HG03457 (cell line): ENCODE measurements at regions not wholly inside any gene's neighbourhood (a gene's known extent, or its start where the extent isn't known, plus 50 kb on each side); places are given as distances from the start of the nearest gene placed in this dataset.

ENCODE experiments used
- ATAC-seq: cut with Tn5 transposase; IDR thresholded peaks from one replicate; pipeline ENCODE4 v1.9.1; 2021; ENCODE audit warnings: moderate number of reproducible peaks; ENCODE audit not compliant: unreplicated experiment

DNA sequence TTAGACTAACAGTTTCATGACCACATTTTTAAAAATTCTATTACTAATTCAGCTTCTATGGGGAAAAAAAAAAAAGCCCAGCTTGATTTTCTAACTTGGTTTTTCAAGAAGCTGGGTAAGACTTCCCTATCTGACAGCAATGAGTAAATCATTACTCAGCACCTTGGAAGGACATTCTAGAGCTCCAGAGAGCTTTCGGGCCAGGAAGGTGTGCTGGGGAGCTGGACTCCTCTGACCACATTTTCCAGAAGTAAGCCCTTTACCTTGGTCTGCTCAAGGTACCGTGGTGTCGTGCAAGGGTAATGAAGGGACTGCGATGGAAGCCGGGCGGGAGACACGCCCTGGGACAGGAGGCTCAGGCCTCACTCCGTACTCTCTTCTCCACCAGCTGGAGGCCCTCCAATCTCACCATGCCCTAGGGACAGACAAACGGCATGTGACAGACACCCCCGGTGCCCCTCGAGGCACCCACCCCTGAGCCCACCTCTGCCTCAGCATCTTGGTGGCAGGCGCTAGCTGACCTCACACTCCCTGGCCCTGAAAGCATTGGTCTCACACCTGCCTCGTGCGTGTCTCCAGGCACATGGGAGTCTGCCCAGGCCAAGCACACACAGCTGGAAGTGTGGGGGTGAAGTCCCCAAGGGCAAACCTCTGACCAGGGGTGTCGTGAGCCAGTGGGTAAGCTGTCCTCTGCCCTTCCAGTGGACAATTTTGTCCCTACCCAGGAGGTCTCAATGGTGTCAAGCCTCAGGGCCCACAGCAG lies 152.1 kb downstream of the OAT start:
- no peak for ATAC-seq

DNA sequence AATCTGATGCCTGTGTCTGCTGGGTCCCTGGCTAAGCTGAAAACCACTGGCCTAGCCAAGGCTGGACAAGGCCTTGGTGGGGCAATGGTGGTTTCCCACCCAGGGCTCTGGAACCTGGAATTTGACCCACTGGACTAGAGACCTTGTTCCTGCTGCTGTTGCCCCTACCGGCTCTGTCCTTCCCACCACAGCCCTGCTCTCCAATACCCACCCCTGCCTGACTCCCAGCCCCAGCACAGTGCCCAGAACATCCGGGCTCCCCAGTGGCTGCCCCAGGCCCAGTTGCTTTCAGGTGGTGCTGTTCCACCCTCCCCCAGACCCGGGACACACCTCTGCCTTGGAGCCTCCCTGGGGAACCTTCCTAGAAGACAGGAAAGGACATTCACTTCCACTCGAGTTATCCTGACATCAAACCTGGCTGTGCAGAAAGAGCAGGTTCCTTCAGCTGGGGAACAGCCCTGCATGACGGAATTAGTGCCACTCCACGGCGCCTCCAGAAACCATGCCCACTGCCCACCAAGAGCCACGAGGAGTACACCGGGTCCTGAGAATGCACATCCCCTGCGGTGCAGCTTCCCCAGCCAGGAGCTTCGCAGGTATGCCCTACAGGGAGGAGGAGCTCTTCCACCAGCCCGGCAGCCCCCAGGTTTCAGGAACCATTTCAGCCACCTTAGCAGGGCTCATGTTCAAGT lies 152.8 kb downstream of the OAT start:
- no peak for ATAC-seq

DNA sequence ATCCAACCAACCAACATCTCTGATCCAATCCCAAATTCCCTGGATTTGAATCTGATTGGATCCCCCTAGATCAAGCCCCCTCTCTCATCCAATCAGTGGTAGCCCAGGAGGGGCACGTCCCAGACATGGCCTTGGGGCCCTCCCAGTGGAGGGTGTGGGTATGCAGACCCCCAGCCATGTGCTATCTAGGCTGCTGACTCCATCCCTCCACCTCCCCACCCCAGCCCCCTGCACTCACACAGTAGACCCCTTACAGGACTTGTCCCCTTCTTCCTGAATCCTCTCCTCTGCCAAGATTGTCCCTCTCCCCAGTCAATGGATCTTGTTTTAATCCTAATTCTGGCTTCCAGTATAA lies 153.4 kb downstream of the OAT start:
- no peak for ATAC-seq

DNA sequence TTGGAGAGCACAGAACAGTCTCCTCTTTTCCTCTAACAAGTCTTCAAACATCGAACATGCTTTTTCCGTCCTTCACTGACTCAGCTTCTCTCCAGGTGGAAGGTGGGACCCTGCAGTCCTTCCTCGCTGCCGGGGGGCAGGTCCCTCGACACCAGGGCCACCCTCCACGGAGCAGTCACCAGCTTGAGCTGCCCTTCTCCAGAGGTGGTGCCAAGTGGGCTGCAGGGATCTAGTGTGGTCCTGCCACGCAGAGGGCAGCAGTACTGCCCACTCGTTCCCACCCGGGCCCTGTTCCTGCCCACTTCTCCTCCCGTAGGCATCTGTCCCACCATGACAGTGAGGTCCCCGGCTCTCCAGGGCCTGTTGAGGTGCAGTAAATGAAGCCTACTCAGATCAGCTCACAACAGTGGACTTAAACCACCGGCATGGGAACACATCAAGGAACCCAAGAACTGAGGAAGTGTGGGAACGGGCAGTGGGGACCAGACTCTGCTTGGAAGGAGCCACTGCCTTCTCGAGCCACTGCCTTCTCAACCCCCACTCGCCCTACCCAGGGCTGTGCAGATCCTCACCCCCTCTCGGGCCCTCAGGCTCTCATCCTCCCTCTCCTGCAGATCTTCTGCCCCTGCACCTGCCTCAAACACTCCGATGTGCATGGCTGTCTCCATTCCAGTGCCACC lies 153.9 kb downstream of the OAT start:
- no peak for ATAC-seq

DNA sequence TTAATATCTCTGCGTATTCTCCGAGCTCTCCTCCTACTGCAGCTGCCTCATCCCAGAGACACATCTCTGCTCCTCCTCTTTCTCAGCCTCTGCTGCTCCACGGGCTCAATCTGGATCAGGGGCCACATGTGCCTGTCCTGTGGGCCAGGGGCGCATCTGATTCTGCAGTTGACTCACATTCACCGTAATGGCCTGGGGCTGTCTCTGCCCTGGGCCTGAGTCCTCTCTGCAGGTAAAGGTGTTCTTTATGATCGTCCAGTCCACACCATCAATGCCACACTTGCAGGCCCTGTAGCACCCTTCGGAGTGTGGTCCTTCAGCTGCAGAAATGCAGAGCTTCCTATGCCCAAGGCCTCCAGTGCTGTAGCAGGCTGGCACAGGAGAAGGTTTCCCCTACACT lies 154.5 kb downstream of the OAT start:
- no peak for ATAC-seq

DNA sequence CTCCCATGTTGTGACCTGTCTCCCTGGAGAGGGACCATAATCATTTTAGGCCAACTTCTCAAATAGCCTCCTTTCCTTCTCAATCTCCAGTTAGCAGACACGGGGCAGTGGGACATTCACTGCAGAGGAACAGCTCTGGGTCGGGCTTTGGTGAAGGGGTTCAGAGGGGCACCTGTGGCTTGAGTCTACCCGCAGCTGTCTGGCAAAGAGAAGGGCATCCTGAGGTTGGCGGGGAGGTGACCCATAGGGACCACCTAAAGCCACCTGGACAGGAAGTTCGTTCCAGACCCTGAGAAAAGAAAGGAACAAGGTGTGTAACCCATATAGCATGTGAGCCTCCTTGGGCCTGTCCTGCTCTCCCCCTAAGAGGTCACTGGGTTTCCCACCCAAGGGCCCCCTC lies 155.0 kb downstream of the OAT start:
- ATAC-seq, result no peak

DNA sequence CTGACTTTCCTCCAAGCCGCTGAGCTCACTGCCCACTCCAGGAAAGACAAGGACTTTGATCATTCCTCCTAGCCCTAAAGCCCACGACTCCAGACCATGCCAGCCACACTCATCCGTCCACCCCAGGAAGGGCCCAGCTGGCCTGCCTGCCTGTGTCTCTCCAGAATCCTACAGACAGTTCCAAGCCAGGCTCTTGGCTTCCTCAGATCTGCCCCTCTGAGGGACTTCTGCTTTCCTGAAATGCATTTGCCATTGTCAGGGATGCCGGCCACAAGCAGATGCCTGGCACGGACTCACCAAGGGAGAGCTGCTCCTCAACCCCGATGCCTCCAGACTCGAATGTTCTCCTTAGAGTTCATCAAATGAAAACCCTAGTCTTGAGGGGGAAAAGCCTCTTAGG lies 155.8 kb downstream of the OAT start:
- ATAC-seq, result no peak

DNA sequence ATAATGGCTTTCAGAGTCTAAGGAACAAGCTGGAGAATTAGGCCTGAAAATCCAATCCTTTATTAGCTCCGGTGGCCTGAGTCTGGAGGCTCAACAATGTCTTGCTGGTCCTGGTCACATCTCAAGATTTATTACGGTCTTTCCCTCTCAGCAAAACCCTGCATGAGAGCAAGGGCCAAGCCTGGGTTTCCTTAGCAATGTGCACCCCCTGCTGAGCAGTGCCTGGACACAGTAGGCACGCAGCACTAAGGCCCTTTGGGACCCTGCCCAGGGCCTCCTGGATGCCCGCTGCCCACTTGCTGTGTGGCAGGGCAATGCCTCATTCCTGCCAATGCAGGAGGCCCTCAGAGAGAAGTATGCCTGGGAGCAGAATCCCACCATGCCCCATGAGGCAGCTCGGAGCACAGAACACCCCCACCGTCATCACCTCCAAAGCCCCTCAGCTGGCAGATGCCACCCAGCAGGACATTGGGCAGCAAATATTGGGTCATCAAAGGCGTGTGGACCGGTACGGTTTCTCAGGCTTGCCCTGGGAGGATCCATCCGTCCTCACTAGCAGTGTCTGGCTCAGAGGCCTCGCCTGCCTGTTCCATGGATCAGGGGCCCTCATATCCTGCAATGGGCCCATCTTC lies 156.4 kb downstream of the OAT start:
- no peak for ATAC-seq

DNA sequence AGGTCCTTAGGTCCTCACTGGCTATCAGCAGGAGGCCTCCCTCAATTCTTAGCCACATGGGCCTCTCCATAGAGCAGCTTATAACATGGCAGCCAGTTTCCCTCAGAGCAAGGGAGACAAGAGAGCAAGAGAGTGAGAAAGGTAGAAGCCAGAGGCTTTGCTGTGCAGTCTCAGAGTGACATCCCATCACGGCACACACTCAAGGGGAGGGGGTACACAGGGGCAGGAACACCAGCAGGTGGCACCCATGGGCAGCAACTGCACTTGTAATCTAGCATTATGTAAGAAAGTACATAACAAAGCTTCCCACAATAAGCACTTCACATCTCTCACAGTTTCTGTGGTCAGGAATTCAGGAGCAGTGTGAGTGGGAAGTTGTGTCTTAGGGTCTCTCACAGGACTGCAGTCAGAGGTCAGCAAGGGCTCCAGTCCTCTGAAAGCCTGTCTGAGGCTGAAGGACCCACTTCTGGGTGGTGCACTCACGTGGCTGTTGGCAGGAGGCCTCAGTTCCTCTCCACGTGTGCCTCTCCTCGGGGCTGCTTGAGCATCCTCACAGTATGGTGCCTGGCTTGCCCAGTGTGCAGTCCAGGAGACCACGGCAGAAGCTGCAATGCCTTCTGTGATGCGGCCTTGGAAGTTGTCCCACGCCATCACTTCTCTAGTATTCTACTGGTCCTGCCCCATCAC lies 159.4 kb downstream of the OAT start:
- no peak for ATAC-seq

DNA sequence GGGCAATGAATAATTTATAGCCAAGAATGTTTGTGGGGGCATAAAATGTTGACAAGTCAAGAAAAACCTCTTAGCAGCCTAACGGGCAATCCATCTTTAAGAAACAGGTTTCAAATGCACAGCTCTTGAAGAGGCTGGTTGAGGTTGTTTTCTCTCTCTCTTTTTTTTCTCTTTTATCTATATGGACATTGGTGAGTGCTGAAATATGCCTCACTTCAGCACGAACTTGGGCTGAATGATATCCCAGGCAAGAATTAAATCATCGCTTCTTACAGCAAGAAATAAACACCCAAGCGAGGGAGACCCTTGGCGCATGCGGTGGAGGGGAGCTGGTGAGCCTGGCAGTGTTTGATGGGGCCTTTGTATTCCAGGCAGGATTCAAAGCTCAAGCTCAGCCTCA lies 160.9 kb downstream of the OAT start:
- ATAC-seq, result no peak

DNA sequence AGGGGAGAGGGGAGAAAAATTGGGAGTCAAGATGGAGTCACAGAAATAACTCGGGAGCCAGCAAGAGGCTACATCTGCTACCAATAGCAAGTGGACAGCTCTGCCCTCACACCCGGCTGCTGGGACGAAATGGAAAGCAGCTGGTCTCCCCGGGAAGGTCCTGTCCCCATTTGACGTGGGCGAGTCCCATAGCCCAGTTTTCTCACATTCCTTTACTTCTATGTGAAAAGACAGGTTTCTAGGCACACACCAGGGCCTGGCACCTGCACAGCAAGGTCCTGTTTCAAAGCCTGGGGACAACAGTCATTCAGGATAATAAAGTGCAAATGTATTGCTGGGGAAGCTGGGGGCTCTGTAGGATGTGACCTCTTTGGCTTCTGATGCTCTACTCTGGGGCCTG lies 162.6 kb downstream of the OAT start:
- ATAC-seq, result no peak

DNA sequence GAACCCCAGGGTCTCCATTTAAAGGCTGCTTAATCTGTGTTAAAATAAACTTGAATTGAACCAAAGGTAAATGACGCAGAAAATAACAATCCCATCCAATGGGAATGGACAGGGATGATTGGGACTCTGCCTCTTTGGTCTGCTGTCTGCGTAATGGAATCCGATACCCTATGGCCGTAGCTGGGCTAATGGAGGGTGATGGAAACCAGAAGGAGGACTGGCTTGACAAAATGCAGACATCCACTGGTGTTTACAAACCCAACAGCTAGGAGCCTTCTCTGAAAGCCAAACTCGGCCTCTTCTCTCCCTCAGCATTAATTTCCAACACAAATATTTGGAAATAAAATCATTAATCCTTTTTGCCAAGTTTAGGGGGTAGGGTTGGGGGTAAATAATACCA lies 162.2 kb upstream of the CHST15 start:
- no peak for ATAC-seq

DNA sequence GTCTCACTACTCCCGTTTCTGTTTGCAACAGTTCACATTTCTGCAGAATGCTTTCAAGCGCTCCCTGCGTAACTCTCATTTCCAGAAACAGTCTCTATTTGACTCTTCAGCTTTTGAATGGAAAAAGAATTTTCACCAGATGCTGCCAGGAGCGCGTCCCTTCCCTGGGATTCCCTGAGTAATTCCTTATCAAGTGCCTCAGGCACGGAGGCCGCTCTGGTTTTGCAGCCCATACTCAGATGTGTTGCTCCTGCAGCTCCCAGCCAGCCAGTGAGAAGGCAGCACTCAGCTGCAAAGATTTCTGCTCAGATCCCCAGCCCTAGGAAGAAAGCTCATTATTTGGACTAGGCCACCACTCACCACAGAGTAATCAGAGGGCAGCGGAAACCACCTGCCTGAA lies 161.1 kb upstream of the CHST15 start:
- ATAC-seq, result no peak

DNA sequence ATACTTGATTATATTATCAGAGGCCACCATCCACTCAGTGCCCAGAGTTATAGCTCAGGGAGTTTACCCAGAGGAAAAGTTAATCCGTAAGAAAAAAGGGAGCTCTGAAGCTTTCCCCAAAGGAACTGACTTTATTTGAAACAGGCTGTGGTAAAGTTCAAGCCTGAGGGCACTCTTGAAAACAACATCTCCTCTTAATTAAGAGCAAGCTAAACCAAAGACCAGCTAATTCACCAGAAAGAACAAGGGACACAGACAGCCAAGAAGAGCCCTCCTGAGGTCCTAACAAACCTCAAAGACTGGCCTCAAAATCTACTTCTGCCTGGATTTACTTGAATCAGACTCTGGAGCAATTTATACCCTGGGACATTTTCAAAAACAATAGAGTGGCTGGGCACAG lies 159.6 kb upstream of the CHST15 start:
- ATAC-seq, result no peak

DNA sequence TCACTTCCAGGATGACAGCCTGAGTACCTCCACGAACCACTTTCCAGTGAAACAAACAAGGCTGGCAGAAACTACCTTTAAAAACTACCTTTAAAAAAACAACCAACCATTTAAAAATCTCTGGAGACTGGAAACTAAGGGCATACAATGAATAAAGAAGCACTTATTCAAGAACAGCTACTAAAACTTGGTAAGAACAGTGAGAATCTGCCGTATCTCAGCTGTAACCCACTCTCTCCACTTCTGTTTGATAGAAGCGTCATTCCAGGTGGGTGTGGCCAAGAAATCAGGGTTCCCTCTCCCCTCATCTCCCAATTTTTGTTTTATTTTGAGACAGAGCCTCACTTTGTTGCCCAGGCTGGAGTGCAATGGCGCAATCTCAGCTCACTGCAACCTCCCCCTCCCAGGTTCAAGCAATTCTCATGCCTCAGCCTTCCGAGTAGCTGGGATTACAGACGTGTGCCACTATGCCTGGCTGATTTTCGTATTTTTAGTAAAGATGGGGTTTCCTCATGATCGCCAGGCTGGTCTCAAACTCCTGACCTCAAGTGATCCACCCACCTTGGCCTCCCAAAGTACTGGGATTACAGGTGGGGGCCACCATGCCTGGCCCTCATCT lies 158.8 kb upstream of the CHST15 start:
- ATAC-seq, result no peak

DNA sequence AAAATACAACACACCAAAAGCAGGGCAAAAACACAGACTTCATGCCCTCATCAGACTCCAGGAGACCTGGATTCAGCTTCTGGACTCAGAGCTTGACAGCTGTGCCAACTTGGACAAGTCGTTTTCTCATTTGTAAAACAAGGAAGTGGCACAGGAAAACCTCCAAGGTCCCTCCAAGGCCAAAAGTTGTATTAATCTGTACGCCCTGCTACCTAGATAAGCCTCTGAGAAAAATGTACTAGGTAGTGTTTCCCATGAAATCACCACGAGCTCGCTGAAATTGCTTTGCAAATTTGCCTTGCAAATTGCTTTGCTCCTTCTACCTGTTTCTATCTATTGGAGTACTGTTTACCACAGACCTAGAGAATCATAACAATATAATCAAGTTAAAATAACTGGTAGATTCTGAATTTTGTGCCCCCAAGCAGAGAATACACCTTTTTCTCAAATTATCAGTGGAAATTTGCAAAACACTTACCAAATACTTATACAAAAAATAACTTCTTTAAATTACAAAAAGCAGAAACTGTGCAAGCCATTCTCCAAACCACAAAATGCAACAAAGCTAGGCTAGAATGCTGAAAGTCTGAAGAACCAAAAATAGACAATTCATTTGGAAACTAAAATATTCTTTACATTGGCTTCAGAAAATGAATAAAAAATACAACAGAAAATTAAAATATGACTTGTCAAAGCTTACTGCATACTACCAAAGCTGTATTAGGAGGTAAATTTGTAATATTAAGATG lies 158.1 kb upstream of the CHST15 start:
- no peak for ATAC-seq

DNA sequence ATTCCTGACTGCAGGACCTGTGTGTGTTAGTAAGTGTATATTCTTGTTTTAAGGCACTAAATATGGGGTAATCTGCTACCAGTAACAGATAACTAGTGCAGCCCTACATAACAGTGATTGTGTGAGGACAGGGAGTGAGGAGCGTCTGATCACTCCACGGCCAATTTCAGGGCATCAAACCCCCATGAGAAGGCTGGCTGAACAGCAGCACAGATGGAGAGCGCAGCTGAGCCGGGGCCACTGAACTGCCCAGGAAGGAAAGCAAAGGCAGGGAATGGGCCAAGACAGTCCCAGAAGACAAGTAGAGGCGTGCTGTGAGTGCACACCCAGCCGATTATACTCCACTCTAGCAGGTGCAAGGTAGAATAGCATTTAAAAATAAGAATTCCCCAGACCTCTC lies 157.1 kb upstream of the CHST15 start:
- no peak for ATAC-seq

DNA sequence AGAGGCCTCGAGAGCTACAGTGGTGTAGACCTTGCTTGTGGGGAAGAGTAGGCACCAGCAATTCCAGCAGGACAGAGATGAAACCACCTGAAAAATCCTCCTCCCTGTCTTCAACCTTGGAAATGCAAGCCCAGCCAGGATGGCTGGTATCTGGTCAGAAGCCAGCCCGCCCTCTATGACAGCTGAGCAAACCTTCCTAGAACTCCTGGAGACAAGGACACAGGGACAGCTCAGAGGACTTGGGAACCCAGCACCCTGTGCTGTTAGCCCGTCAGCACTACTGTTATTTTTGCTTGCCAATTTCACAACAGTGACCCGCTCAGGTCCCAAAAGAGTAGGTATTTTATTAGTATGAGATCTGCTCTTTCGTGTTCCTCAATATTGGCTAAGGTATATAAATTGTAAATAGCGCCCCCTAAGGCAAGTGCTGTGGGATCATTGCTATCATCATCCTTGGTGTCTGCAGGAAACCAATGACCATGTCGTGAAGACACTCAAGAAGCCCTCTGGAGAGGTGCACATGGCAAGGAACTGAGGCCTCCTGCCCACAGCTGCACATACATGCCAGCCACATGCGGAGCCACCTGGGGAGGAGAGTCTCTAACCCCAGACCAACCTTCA lies 156.5 kb upstream of the CHST15 start:
- no peak for ATAC-seq

DNA sequence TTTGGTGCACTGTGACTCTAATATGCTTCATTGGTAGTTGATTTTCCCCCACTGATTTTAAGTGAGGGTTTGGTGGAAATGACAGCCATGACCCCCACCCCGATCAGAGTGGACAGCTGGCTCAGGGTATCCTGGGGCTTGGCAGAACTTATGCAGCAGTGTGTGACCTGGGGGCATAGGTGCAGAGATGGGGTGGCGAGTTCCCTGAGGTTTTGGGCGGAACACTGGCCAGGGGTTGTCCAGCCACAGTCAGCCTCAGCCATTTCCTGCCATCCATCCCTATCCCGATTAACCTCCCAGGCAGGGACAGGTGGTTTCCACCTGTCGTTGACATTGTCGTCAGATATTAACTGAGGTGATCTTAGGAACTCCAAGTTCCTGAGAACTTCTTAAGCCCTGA lies 155.8 kb upstream of the CHST15 start:
- ATAC-seq, result no peak
